GM23248 (cell line): ENCODE measurements at regions not wholly inside any gene's neighbourhood (a gene's known extent, or its start where the extent isn't known, plus 50 kb on each side); places are given as distances from the start of the nearest gene placed in this dataset.

Experiments used
- EZH2 ChIP-seq: fragments of 200-600 bp; sonication (generic); IDR thresholded peaks from 2 replicates; pipeline ENCODE4 v1.6.1; 2018; ENCODE audit warnings: antibody characterized with exemption, mild to moderate bottlenecking; ENCODE audit not compliant: insufficient read depth, poor library complexity, severe bottlenecking
- EZH2phosphoT487 ChIP-seq: fragments of 200-600 bp; sonication (generic); IDR thresholded peaks from 2 replicates; pipeline ENCODE4 v1.6.1; 2018; ENCODE audit warnings: antibody characterized with exemption, moderate library complexity, mild to moderate bottlenecking, low read depth; ENCODE audit not compliant: insufficient read depth

GRCh38 chr20:58023781-58024180 lies 204.7 kb downstream of the ANKRD60 start:
- TF ChIP-seq EZH2 = no peak
- TF ChIP-seq EZH2phosphoT487 = no peak
